CD4-positive, CD25-positive, alpha-beta regulatory T cell (primary cell): ENCODE measurements at regions not wholly inside any gene's neighbourhood (a gene's known extent, or its start where the extent isn't known, plus 50 kb on each side); places are given as distances from the start of the nearest gene placed in this dataset.

Experiments used
- ATAC-seq, 2 donors: fragments of 150-1000 bp; cut with Tn5 transposase; one replicate each; pipeline ENCODE4 v1.10.0; 2021; ENCODE audit warnings: low read depth in 2 of 2, moderate number of reproducible peaks in 2 of 2, moderate library complexity in 1 of 2
- DNase-seq, 3 donors: peaks; one replicate each; pipeline versions ENCODE4 v3.0.0 to v3.0.0-alpha.2; 2012 to 2022; ENCODE audit warnings: mixed read lengths in 1 of 3
- H3K27ac ChIP-seq: one replicate; pipeline ENCODE4 v1.7.0; 2013; ENCODE audit warnings: mild to moderate bottlenecking, low read length; ENCODE audit not compliant: insufficient read depth, poor library complexity, severe bottlenecking
- H3K27me3 ChIP-seq: one replicate; pipeline ENCODE4 v1.7.0; 2013; ENCODE audit warnings: low read length; ENCODE audit not compliant: control insufficient read depth, insufficient read depth
- H3K36me3 ChIP-seq: one replicate; pipeline ENCODE4 v1.7.0; 2013; ENCODE audit warnings: mild to moderate bottlenecking, low read length, moderate library complexity; ENCODE audit not compliant: control insufficient read depth, insufficient read depth
- H3K4me1 ChIP-seq: 2 replicates; pipeline ENCODE4 v1.7.0; 2013; ENCODE audit warnings: mild to moderate bottlenecking, low read length; ENCODE audit not compliant: insufficient read depth, control insufficient read depth, poor library complexity, severe bottlenecking
- H3K4me3 ChIP-seq: one replicate; pipeline ENCODE4 v1.7.0; 2013; ENCODE audit warnings: low read depth, mild to moderate bottlenecking, low read length, moderate library complexity
- H3K9me3 ChIP-seq, 2 experiments: 1 replicate in 1 of 2; 2 replicates in 1 of 2; pipeline ENCODE4 v1.7.0; 2013; ENCODE audit warnings: low read length in 2 of 2, mild to moderate bottlenecking in 1 of 2, moderate library complexity in 1 of 2; ENCODE audit not compliant: control insufficient read depth in 2 of 2
- H3K27ac Mint-ChIP-seq, 3 donors: one replicate each; pipeline ENCODE4 v1.8.0; 2020 to 2022; ENCODE audit warnings: mild to moderate bottlenecking in 3 of 3, mixed read lengths in 3 of 3, moderate library complexity in 2 of 3
- H3K27me3 Mint-ChIP-seq: one replicate; pipeline ENCODE4 v1.8.0; 2022; ENCODE audit warnings: mild to moderate bottlenecking, mixed read lengths
- H3K36me3 Mint-ChIP-seq: one replicate; pipeline ENCODE4 v1.8.0; 2020; ENCODE audit warnings: mixed read lengths
- H3K4me1 Mint-ChIP-seq, 4 donors: one replicate each; pipeline ENCODE4 v1.8.0; 2020 to 2022; ENCODE audit warnings: mixed read lengths in 4 of 4, mild to moderate bottlenecking in 1 of 4
- H3K4me3 Mint-ChIP-seq, 4 donors: one replicate each; pipeline ENCODE4 v1.8.0; 2020 to 2022; ENCODE audit warnings: mild to moderate bottlenecking in 4 of 4, mixed read lengths in 4 of 4, moderate library complexity in 3 of 4
- H3K9me3 Mint-ChIP-seq, 7 donors: one replicate each; pipeline ENCODE4 v1.8.0; 2020 to 2022; ENCODE audit warnings: mixed read lengths in 7 of 7, mild to moderate bottlenecking in 3 of 7, moderate library complexity in 2 of 7

- Histone ChIP-seq H3K36me3 (no peaks in the 10 kb centered on the region), H3K4me3 (no peak overlapping the region), H3K9me3 (no peaks in the 10 kb centered on the region), H3K27me3 (no peaks in the 10 kb centered on the region), H3K4me1 (no peaks in the 10 kb centered on the region), H3K27ac (no peak overlapping the region)
- no peaks in the 10 kb centered on the region for H3K36me3 Mint-ChIP-seq
- H3K4me3 Mint-ChIP-seq = no peak overlapping the region
- DNase-seq = no peak
- H3K27me3 Mint-ChIP-seq = no peaks in the 10 kb centered on the region
- no peaks in the 10 kb centered on the region for H3K4me1 Mint-ChIP-seq
- no peak for ATAC-seq
- peaks cover 0 to 8% (median 4%) of the 10 kb centered on the region in 7 donors for H3K9me3 Mint-ChIP-seq
- no peak overlapping the region for H3K27ac Mint-ChIP-seq
Measured at GRCh38 chr10:59124187-59124586, 52.3 kb upstream of the PHYHIPL start.

GRCh38 chr10:59125666-59126065 lies 50.8 kb upstream of the PHYHIPL start:
- H3K9me3 Mint-ChIP-seq = peaks cover 0 to 9% (median 4%) of the 10 kb centered on the region in 7 donors
- no peak overlapping the region for H3K4me3 Mint-ChIP-seq
- ATAC-seq (no peak), DNase-seq (no peak)
- H3K27ac Mint-ChIP-seq = no peak overlapping the region
- H3K4me1 ChIP-seq = no peaks in the 10 kb centered on the region
- H3K27me3 Mint-ChIP-seq = no peaks in the 10 kb centered on the region
- no peaks in the 10 kb centered on the region for H3K4me1 Mint-ChIP-seq
- no peaks in the 10 kb centered on the region for H3K9me3 ChIP-seq
- H3K27me3 ChIP-seq = no peaks in the 10 kb centered on the region
- no peak overlapping the region for H3K4me3 ChIP-seq
- no peaks in the 10 kb centered on the region for H3K36me3 Mint-ChIP-seq
- no peak overlapping the region for H3K27ac ChIP-seq
- no peaks in the 10 kb centered on the region for H3K36me3 ChIP-seq

- ATAC-seq (no peak), DNase-seq (no peak)
- Histone ChIP-seq H3K4me1 (no peaks in the 10 kb centered on the region), H3K9me3 (no peaks in the 10 kb centered on the region), H3K27ac (no peak overlapping the region), H3K4me3 (no peak overlapping the region), H3K36me3 (no peaks in the 10 kb centered on the region), H3K27me3 (no peaks in the 10 kb centered on the region)
- H3K27ac Mint-ChIP-seq = no peak overlapping the region
- H3K27me3 Mint-ChIP-seq = no peaks in the 10 kb centered on the region
- H3K36me3 Mint-ChIP-seq = no peaks in the 10 kb centered on the region
- H3K4me3 Mint-ChIP-seq = no peak overlapping the region
- H3K9me3 Mint-ChIP-seq = peaks cover 0 to 11% (median 4%) of the 10 kb centered on the region in 7 donors
- no peaks in the 10 kb centered on the region for H3K4me1 Mint-ChIP-seq
Measured at GRCh38 chr10:59126261-59126660, 50.2 kb upstream of the PHYHIPL start.
